Liver (tissue), 3 donors: ENCODE measurements at regions not wholly inside any gene's neighbourhood (a gene's known extent, or its start where the extent isn't known, plus 50 kb on each side); places are given as distances from the start of the nearest gene placed in this dataset.

Experiments
- EGR1 ChIP-seq, 2 donors: IDR thresholded peaks; 2 replicates each; pipeline ENCODE4 v1.6.1; 2016 to 2018; ENCODE audit warnings: antibody characterized with exemption in 2 of 2, low read depth in 2 of 2
- FOXA1 ChIP-seq: IDR thresholded peaks from 2 replicates; pipeline ENCODE4 v1.6.1; 2016; ENCODE audit warnings: antibody characterized with exemption
- GABPA ChIP-seq, 2 donors: IDR thresholded peaks in 1 of 2; conservative IDR thresholded peaks in 1 of 2; 2 replicates each; pipeline ENCODE4 v1.6.1; 2016; ENCODE audit warnings: antibody characterized with exemption in 2 of 2, mild to moderate bottlenecking in 1 of 2, moderate library complexity in 1 of 2
- JUND ChIP-seq, 2 donors: IDR thresholded peaks; 2 replicates each; pipeline ENCODE4 v1.6.1; 2016; ENCODE audit warnings: antibody characterized with exemption in 2 of 2
- NR2F2 ChIP-seq: IDR thresholded peaks from 2 replicates; pipeline ENCODE4 v1.6.1; 2016; ENCODE audit warnings: antibody characterized with exemption
- RAD21 ChIP-seq, 2 donors: IDR thresholded peaks; 2 replicates each; pipeline ENCODE4 v1.6.1; 2016; ENCODE audit warnings: antibody characterized with exemption in 2 of 2, mild to moderate bottlenecking in 2 of 2
- RXRA ChIP-seq, 2 donors: IDR thresholded peaks; 2 replicates each; pipeline ENCODE4 v1.6.1; 2017 to 2018; ENCODE audit warnings: antibody characterized with exemption in 2 of 2, mild to moderate bottlenecking in 1 of 2
- SP1 ChIP-seq: IDR thresholded peaks from 2 replicates; pipeline ENCODE4 v1.6.1; 2018; ENCODE audit warnings: antibody characterized with exemption, mild to moderate bottlenecking
- TF ChIP-seq, protein P1 (sequence below): fragments of 150-350 bp; IDR thresholded peaks from 2 replicates; pipeline ENCODE4 v1.5.1; 2017; ENCODE audit warnings: improper control_type of control experiment, low read depth, low read length; ENCODE audit not compliant: missing input control
- TF ChIP-seq, protein P2 (sequence below): IDR thresholded peaks from 2 replicates; pipeline ENCODE4 v1.6.1; 2016; ENCODE audit warnings: antibody characterized with exemption, mild to moderate bottlenecking
- TF ChIP-seq, protein P3 (sequence below): IDR thresholded peaks from 2 replicates; pipeline ENCODE4 v1.6.1; 2016; ENCODE audit warnings: antibody characterized with exemption
- TF ChIP-seq, protein P4 (sequence below): IDR thresholded peaks from 2 replicates; pipeline ENCODE4 v1.6.1; 2016; ENCODE audit warnings: antibody characterized with exemption
- donor health status: healthy.
- donor health status: healthy.

DNA sequence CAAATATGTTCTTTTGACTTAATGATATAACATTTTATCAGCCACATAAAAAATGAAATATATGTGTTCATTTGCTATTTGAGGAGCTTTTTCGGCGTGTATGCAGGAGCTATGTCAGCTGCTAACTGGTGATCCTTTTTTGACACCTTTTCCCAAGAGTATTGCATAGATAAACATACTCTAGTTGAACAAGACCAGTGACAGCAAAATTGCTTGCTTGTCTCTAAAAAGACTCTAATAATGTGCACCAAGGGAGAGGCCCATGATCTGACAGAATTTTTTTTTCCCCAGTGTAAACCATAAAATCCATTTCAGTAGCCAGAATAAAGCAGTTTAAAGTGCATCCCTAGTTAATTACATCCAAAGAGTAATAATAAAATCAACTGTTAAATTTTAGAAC, 103.6 kb upstream of the BARHL2 start:
- TF ChIP-seq, protein P1, sequence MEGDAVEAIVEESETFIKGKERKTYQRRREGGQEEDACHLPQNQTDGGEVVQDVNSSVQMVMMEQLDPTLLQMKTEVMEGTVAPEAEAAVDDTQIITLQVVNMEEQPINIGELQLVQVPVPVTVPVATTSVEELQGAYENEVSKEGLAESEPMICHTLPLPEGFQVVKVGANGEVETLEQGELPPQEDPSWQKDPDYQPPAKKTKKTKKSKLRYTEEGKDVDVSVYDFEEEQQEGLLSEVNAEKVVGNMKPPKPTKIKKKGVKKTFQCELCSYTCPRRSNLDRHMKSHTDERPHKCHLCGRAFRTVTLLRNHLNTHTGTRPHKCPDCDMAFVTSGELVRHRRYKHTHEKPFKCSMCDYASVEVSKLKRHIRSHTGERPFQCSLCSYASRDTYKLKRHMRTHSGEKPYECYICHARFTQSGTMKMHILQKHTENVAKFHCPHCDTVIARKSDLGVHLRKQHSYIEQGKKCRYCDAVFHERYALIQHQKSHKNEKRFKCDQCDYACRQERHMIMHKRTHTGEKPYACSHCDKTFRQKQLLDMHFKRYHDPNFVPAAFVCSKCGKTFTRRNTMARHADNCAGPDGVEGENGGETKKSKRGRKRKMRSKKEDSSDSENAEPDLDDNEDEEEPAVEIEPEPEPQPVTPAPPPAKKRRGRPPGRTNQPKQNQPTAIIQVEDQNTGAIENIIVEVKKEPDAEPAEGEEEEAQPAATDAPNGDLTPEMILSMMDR = no peak
- TF ChIP-seq, protein P2, sequence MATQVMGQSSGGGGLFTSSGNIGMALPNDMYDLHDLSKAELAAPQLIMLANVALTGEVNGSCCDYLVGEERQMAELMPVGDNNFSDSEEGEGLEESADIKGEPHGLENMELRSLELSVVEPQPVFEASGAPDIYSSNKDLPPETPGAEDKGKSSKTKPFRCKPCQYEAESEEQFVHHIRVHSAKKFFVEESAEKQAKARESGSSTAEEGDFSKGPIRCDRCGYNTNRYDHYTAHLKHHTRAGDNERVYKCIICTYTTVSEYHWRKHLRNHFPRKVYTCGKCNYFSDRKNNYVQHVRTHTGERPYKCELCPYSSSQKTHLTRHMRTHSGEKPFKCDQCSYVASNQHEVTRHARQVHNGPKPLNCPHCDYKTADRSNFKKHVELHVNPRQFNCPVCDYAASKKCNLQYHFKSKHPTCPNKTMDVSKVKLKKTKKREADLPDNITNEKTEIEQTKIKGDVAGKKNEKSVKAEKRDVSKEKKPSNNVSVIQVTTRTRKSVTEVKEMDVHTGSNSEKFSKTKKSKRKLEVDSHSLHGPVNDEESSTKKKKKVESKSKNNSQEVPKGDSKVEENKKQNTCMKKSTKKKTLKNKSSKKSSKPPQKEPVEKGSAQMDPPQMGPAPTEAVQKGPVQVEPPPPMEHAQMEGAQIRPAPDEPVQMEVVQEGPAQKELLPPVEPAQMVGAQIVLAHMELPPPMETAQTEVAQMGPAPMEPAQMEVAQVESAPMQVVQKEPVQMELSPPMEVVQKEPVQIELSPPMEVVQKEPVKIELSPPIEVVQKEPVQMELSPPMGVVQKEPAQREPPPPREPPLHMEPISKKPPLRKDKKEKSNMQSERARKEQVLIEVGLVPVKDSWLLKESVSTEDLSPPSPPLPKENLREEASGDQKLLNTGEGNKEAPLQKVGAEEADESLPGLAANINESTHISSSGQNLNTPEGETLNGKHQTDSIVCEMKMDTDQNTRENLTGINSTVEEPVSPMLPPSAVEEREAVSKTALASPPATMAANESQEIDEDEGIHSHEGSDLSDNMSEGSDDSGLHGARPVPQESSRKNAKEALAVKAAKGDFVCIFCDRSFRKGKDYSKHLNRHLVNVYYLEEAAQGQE = no peak
- no peak for TF ChIP-seq SP1
- TF ChIP-seq, protein P3, sequence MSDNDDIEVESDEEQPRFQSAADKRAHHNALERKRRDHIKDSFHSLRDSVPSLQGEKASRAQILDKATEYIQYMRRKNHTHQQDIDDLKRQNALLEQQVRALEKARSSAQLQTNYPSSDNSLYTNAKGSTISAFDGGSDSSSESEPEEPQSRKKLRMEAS = no peak
- no peak for TF ChIP-seq RAD21 (IDR thresholded peaks at IDR 0.05)
- no peak for TF ChIP-seq RXRA (IDR thresholded peaks at IDR 0.05)
- TF ChIP-seq JUND (IDR thresholded peaks at IDR 0.05) = no peak
- no peak for TF ChIP-seq EGR1 (IDR thresholded peaks at IDR 0.05; ENCODE audit: low read depth in 2 of 2)
- TF ChIP-seq, protein P4, sequence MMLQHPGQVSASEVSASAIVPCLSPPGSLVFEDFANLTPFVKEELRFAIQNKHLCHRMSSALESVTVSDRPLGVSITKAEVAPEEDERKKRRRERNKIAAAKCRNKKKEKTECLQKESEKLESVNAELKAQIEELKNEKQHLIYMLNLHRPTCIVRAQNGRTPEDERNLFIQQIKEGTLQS = no peak
- no peak for TF ChIP-seq FOXA1
- TF ChIP-seq GABPA (IDR thresholded peaks at IDR 0.05 in 1 of 2, conservative IDR thresholded peaks at IDR 0.05 in 1 of 2) = no peak
- TF ChIP-seq NR2F2 = no peak
